GM10847 (cell line): ENCODE measurements at regions not wholly inside any gene's neighbourhood (a gene's known extent, or its start where the extent isn't known, plus 50 kb on each side); places are given as distances from the start of the nearest gene placed in this dataset.

Experiments used
- POLR2A ChIP-seq: IDR thresholded peaks from 2 replicates; pipeline ENCODE4 v1.6.1; 2011; ENCODE audit not compliant: insufficient read length; ENCODE audit errors: extremely low read depth

GRCh38 chr5:1656271-1656975 is 132.7 kb upstream of the LPCAT1 start:
- no peak for TF ChIP-seq POLR2A

- TF ChIP-seq POLR2A = no peak
These were observed 131.9 kb upstream of the LPCAT1 start for GRCh38 chr5:1655496-1656270.

- no peak for TF ChIP-seq POLR2A
These were observed 131.2 kb upstream of the LPCAT1 start for GRCh38 chr5:1654786-1655495.

GRCh38 chr5:1652873-1653697 is 129.3 kb upstream of the LPCAT1 start:
- TF ChIP-seq POLR2A = no peak

GRCh38 chr5:1651971-1652872 is 128.5 kb upstream of the LPCAT1 start:
- TF ChIP-seq POLR2A = no peak

GRCh38 chr5:1651250-1651649 is 127.5 kb upstream of the LPCAT1 start:
- TF ChIP-seq POLR2A = no peak

GRCh38 chr5:1649554-1649953 is 125.8 kb upstream of the LPCAT1 start:
- no peak for TF ChIP-seq POLR2A

- no peak for TF ChIP-seq POLR2A
These were observed 125.0 kb upstream of the LPCAT1 start for GRCh38 chr5:1648806-1649205.

- TF ChIP-seq POLR2A = no peak
These were observed 123.8 kb upstream of the LPCAT1 start for GRCh38 chr5:1647580-1647979.

GRCh38 chr5:1644810-1645571 is 121.2 kb upstream of the LPCAT1 start:
- no peak for TF ChIP-seq POLR2A

- no peak for TF ChIP-seq POLR2A
These were observed 120.1 kb upstream of the LPCAT1 start for GRCh38 chr5:1643651-1644392.

GRCh38 chr5:1642621-1643061 is 118.9 kb upstream of the LPCAT1 start:
- TF ChIP-seq POLR2A = no peak

GRCh38 chr5:1642221-1642620 is 118.5 kb upstream of the LPCAT1 start:
- no peak for TF ChIP-seq POLR2A
